ENCODE measurements at regions not wholly inside any gene's neighbourhood (a gene's known extent, or its start where the extent isn't known, plus 50 kb on each side); places are given as distances from the start of the nearest gene placed in this dataset.

DNA sequence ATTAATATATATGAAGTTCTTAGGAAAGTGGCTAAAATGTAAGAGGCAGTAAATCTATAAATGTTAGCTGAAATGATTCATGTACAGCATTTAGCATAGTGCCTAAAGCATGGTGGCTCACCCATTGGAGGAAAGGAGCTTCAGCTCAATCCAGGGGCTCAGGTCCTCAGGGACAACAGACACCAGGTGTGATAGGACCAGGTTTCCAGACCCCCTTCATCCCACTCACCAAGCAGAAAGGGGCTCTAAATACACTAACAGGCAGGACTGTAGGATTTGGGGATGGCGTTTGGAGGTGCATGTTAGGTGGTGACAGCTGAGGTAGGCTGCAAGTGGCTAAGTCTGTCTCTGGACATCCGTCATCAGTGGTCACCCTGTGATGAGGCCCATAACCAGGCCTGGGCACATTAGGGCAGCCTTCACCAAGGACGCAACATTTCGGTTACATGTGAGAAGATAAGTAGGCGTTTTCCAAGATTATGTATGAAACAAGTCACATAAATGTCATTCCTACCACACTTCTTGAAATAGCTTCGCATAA, 233.1 kb downstream of the C1orf94 start:
- TF ChIP-seq, protein P1, sequence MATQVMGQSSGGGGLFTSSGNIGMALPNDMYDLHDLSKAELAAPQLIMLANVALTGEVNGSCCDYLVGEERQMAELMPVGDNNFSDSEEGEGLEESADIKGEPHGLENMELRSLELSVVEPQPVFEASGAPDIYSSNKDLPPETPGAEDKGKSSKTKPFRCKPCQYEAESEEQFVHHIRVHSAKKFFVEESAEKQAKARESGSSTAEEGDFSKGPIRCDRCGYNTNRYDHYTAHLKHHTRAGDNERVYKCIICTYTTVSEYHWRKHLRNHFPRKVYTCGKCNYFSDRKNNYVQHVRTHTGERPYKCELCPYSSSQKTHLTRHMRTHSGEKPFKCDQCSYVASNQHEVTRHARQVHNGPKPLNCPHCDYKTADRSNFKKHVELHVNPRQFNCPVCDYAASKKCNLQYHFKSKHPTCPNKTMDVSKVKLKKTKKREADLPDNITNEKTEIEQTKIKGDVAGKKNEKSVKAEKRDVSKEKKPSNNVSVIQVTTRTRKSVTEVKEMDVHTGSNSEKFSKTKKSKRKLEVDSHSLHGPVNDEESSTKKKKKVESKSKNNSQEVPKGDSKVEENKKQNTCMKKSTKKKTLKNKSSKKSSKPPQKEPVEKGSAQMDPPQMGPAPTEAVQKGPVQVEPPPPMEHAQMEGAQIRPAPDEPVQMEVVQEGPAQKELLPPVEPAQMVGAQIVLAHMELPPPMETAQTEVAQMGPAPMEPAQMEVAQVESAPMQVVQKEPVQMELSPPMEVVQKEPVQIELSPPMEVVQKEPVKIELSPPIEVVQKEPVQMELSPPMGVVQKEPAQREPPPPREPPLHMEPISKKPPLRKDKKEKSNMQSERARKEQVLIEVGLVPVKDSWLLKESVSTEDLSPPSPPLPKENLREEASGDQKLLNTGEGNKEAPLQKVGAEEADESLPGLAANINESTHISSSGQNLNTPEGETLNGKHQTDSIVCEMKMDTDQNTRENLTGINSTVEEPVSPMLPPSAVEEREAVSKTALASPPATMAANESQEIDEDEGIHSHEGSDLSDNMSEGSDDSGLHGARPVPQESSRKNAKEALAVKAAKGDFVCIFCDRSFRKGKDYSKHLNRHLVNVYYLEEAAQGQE (IDR thresholded peaks at IDR 0.05; ENCODE audit: insufficient read depth in 1 of 2, low read depth in 2 of 2, low read length in 2 of 2): no peak
- TF ChIP-seq POLR2AphosphoS5 (IDR thresholded peaks at IDR 0.05; ENCODE audit: low read depth, low read length) (no peak), TAF1 (IDR thresholded peaks at IDR 0.05; ENCODE audit: borderline replicate concordance, insufficient read depth, low read length) (no peak), SIN3A (IDR thresholded peaks at IDR 0.05; ENCODE audit: borderline replicate concordance, insufficient read depth, low read length) (no peak)

Data from PFSK-1 (cell line).